Ishikawa (cell line): ENCODE measurements at regions not wholly inside any gene's neighbourhood (a gene's known extent, or its start where the extent isn't known, plus 50 kb on each side); places are given as distances from the start of the nearest gene placed in this dataset.

Source experiments
- CEBPB ChIP-seq: IDR thresholded peaks from 2 replicates; pipeline ENCODE4 v1.6.1; 2012
- CREB1 ChIP-seq: IDR thresholded peaks from 2 replicates; pipeline ENCODE4 v1.6.1; 2012; ENCODE audit warnings: low read depth
- EGR1 ChIP-seq: IDR thresholded peaks from 2 replicates; pipeline ENCODE4 v1.6.1; 2012
- EP300 ChIP-seq: IDR thresholded peaks from 2 replicates; pipeline ENCODE4 v1.6.1; 2012; ENCODE audit warnings: borderline replicate concordance
- FOXM1 ChIP-seq: IDR thresholded peaks from 2 replicates; pipeline ENCODE4 v1.6.1; 2012; ENCODE audit warnings: low read depth, borderline replicate concordance
- NFIC ChIP-seq: IDR thresholded peaks from 2 replicates; pipeline ENCODE4 v1.6.1; 2012
- RAD21 ChIP-seq: IDR thresholded peaks from 2 replicates; pipeline ENCODE4 v1.6.1; 2012; ENCODE audit warnings: low read depth
- TAF1 ChIP-seq: IDR thresholded peaks from 2 replicates; pipeline ENCODE4 v1.6.1; 2012; ENCODE audit warnings: low read depth, mild to moderate bottlenecking
- TCF12 ChIP-seq: IDR thresholded peaks from 2 replicates; pipeline ENCODE4 v1.6.1; 2012; ENCODE audit warnings: low read depth
- TEAD4 ChIP-seq: IDR thresholded peaks from 2 replicates; pipeline ENCODE4 v1.6.1; 2012
- YY1 ChIP-seq: IDR thresholded peaks from 2 replicates; pipeline ENCODE4 v1.6.1; 2012; ENCODE audit warnings: low read depth
- ZBTB7A ChIP-seq: IDR thresholded peaks from 2 replicates; pipeline ENCODE4 v1.6.1; 2012; ENCODE audit warnings: low read depth
- TF ChIP-seq, protein P1 (sequence below): IDR thresholded peaks from 2 replicates; pipeline ENCODE4 v1.6.1; 2012; ENCODE audit warnings: low read depth, mild to moderate bottlenecking
- TF ChIP-seq, protein P2 (sequence below): IDR thresholded peaks from 2 replicates; pipeline ENCODE4 v1.6.1; 2012
- TF ChIP-seq, protein P3 (sequence below): IDR thresholded peaks from 2 replicates; pipeline ENCODE4 v1.6.1; 2012

DNA sequence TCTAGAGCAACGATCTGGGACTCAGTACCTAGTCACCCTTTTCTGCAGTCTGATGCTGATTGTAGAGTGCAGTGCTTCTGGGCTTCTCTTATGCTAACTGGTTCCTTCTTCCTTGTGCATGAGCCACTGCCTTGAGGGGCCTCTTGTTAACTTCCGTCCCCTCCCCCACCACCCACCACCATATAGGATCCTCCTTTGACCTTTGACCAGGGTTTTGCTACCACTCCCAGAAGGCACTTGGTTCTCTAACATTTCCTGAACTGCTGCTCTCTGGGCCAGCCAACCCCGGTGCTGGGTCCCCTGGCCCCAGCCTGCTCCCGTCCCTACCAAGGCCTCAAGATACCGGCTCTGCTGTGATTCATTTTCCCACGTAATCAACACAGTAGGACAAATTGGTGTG, 104.6 kb upstream of the KLF3 start:
- TF ChIP-seq RAD21, result no peak

DNA sequence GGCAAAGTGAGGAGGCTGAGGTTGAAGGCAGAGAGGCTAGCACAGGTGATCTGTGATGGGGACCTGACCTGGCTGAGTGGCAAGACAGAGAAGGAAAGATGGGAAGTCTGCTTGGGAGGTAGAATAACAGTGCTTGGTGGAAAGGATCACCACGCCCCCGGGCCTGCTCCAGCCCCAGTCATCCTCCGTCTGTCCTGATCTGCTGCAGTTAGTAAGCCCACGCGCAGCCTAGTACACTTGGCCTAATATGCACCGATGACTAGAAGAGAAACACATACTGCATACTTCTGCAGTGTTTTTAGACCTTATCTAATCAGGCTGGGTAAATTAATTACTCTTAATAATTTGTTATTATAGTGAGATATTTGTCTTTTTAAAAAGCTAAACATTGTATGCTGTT, 103.7 kb upstream of the KLF3 start:
- TF ChIP-seq FOXM1 (no peak), EP300 (no peak)
- TF ChIP-seq, protein P1, sequence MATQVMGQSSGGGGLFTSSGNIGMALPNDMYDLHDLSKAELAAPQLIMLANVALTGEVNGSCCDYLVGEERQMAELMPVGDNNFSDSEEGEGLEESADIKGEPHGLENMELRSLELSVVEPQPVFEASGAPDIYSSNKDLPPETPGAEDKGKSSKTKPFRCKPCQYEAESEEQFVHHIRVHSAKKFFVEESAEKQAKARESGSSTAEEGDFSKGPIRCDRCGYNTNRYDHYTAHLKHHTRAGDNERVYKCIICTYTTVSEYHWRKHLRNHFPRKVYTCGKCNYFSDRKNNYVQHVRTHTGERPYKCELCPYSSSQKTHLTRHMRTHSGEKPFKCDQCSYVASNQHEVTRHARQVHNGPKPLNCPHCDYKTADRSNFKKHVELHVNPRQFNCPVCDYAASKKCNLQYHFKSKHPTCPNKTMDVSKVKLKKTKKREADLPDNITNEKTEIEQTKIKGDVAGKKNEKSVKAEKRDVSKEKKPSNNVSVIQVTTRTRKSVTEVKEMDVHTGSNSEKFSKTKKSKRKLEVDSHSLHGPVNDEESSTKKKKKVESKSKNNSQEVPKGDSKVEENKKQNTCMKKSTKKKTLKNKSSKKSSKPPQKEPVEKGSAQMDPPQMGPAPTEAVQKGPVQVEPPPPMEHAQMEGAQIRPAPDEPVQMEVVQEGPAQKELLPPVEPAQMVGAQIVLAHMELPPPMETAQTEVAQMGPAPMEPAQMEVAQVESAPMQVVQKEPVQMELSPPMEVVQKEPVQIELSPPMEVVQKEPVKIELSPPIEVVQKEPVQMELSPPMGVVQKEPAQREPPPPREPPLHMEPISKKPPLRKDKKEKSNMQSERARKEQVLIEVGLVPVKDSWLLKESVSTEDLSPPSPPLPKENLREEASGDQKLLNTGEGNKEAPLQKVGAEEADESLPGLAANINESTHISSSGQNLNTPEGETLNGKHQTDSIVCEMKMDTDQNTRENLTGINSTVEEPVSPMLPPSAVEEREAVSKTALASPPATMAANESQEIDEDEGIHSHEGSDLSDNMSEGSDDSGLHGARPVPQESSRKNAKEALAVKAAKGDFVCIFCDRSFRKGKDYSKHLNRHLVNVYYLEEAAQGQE, result no peak

DNA sequence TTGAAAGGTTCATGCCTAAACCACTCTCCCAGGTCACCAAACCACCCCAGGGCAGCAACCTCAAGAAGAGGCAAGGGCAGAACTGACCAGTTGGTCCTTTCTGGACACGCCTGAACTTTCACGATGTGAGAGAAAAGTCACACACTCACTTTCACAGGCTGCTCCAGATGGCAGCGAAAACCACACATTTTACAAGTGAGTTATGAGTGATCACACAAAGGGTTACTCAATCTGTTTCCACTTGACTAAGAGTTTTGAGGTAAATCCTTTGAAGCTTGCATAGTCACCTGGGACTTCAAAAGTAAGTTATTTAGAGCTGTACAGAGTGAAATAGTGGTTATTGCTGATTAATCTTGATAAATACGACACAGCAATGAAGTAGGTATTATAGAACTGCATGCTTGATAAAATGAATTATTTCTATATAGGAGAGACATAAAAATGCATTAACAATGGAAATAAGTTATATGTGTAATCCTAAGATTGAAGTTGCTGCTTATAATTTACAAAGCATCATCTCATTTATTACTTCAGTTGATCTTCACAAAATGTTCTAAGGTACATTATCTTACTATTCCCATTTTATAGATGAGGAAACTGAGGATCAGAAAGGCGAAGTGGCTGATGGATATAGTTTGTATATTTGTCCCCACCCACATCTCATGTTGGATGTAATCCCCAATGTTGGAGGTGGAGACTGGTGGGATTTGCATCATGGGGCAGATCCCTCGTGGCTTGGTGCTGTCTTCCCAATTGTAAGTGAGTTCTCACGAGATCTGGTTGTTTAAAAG, 103.0 kb upstream of the KLF3 start:
- TF ChIP-seq CREB1 (no peak), EP300 (no peak), NFIC (no peak), FOXM1 (no peak), RAD21 (no peak), YY1 (no peak), TEAD4 (no peak), ZBTB7A (no peak), EGR1 (no peak), TCF12 (no peak), CEBPB (no peak), TAF1 (no peak)
- TF ChIP-seq, protein P1, result no peak
- TF ChIP-seq, protein P2, sequence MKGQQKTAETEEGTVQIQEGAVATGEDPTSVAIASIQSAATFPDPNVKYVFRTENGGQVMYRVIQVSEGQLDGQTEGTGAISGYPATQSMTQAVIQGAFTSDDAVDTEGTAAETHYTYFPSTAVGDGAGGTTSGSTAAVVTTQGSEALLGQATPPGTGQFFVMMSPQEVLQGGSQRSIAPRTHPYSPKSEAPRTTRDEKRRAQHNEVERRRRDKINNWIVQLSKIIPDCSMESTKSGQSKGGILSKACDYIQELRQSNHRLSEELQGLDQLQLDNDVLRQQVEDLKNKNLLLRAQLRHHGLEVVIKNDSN, result no peak
- TF ChIP-seq, protein P3, sequence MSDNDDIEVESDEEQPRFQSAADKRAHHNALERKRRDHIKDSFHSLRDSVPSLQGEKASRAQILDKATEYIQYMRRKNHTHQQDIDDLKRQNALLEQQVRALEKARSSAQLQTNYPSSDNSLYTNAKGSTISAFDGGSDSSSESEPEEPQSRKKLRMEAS, result no peak

DNA sequence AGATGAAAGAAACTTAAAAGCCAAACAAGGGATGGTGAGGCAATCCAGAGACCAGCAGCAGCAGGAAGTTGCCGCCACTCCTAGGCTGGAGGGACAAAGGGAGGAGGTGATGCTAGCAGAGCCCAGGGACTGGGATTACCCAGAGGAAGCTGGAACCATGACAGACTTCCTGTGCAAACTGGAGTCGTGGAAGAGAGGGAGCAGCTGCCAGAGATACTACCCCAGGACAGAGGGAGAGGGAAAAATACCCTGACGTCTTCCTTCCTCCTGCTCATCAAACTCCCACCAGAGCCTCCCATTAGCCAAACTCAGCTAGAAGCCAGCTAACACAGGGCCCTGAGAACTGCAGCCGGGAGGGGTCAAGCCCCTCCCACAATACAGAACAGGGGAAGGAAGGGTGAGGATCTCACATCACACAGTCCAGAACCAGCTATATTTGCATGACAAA, 101.2 kb upstream of the KLF3 start:
- TF ChIP-seq CREB1 (no peak), NFIC (no peak), EGR1 (no peak), FOXM1 (no peak), EP300 (no peak), TAF1 (no peak), YY1 (no peak), TEAD4 (no peak), CEBPB (no peak), ZBTB7A (no peak), TCF12 (no peak), RAD21 (no peak)
- TF ChIP-seq, protein P3, result no peak
- TF ChIP-seq, protein P2, result no peak
- TF ChIP-seq, protein P1, result no peak
